Ascending aorta (tissue), 2 donors: ENCODE measurements at regions not wholly inside any gene's neighbourhood (a gene's known extent, or its start where the extent isn't known, plus 50 kb on each side); places are given as distances from the start of the nearest gene placed in this dataset.
A peak's percentile ranks its signal among the peaks of the same experiment; 100 is the strongest.

Experiments used
- DNase-seq, 2 donors: peaks; one replicate each; pipeline ENCODE4 v3.0.0-alpha.2; 2019; ENCODE audit warnings: low spot score in 2 of 2
- H3K27ac ChIP-seq, 2 donors: fragments of 200-600 bp; sonication (generic); one replicate each; pipeline ENCODE4 v1.5.1; 2016 to 2017; ENCODE audit warnings: mild to moderate bottlenecking in 1 of 2
- H3K27me3 ChIP-seq: fragments of 200-600 bp; sonication (generic); one replicate; pipeline ENCODE4 v1.5.1; 2017
- H3K36me3 ChIP-seq, 2 donors: fragments of 200-600 bp; sonication (generic); one replicate each; pipeline ENCODE4 v1.5.1; 2016
- H3K4me1 ChIP-seq, 2 donors: fragments of 200-600 bp; sonication (generic); one replicate each; pipeline ENCODE4 v1.5.1; 2016 to 2017; ENCODE audit warnings: mild to moderate bottlenecking in 1 of 2
- H3K4me3 ChIP-seq, 2 donors: fragments of 200-600 bp; sonication (generic); one replicate each; pipeline ENCODE4 v1.5.1; 2016 to 2017; ENCODE audit warnings: mild to moderate bottlenecking in 1 of 2
- H3K9me3 ChIP-seq, 2 donors: fragments of 200-600 bp; sonication (generic); one replicate each; pipeline ENCODE4 v1.5.1; 2016
- intact Hi-C: fragments of 100-400 bp; cut with DNase I; formaldehyde crosslinking; loops from one replicate; pipeline ENCODE4 v1.15.1; 2023
- TF ChIP-seq, protein P1 (sequence below), 3 experiments: fragments of 200-600 bp in 2 of 3; fragments of 450-650 bp in 1 of 3; sonication (generic) in 2 of 3; IDR thresholded peaks; one replicate each; pipeline ENCODE4 v1.5.1; 2016 to 2019; ENCODE audit warnings: antibody characterized with exemption in 3 of 3, mild to moderate bottlenecking in 1 of 3, moderate library complexity in 1 of 3

DNA sequence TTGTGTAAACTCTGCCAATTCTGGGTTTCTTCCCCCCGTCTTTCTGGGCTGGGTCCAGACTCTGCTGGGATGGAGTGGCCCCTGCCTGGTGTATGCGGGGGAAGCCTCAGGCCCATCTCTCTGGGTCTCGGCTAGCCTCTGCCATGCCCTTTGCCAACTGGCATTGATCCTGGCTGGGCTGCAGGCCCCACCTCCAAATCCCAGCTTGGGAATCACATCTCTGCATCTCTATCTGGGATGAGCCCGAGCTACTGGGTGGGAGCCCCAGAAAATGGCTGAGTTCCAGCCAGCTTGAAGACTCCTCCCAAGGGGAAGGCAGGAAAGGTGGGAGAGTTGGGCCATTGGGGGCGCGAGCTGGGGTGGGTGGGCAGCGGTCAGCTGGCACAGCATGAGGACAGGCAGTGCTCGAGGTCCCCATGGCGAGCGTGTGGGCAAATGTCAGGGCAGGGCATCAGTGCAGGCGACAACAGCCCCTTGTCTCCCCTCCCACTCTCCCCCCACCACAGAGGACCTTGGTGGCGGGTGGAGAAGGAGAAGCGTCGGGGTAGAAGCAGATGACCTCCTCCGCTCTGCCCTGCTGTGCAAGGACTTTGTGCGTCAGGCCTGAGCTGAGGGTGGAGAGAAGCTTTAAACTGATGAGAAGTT lies 139.4 kb downstream of the ASB1 start:
- no peak for DNase-seq
- H3K27me3 ChIP-seq, result no peaks in the 10 kb centered on the region
- intact Hi-C loops, result no loop called here
- TF ChIP-seq, protein P1, sequence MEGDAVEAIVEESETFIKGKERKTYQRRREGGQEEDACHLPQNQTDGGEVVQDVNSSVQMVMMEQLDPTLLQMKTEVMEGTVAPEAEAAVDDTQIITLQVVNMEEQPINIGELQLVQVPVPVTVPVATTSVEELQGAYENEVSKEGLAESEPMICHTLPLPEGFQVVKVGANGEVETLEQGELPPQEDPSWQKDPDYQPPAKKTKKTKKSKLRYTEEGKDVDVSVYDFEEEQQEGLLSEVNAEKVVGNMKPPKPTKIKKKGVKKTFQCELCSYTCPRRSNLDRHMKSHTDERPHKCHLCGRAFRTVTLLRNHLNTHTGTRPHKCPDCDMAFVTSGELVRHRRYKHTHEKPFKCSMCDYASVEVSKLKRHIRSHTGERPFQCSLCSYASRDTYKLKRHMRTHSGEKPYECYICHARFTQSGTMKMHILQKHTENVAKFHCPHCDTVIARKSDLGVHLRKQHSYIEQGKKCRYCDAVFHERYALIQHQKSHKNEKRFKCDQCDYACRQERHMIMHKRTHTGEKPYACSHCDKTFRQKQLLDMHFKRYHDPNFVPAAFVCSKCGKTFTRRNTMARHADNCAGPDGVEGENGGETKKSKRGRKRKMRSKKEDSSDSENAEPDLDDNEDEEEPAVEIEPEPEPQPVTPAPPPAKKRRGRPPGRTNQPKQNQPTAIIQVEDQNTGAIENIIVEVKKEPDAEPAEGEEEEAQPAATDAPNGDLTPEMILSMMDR (IDR thresholded peaks at IDR 0.05), result no peak
- no peak overlapping the region for H3K27ac ChIP-seq
- H3K4me3 ChIP-seq, result no peak overlapping the region
- H3K4me1 ChIP-seq, result no peaks in the 10 kb centered on the region
- no peaks in the 10 kb centered on the region for H3K36me3 ChIP-seq
- no peaks in the 10 kb centered on the region for H3K9me3 ChIP-seq

DNA sequence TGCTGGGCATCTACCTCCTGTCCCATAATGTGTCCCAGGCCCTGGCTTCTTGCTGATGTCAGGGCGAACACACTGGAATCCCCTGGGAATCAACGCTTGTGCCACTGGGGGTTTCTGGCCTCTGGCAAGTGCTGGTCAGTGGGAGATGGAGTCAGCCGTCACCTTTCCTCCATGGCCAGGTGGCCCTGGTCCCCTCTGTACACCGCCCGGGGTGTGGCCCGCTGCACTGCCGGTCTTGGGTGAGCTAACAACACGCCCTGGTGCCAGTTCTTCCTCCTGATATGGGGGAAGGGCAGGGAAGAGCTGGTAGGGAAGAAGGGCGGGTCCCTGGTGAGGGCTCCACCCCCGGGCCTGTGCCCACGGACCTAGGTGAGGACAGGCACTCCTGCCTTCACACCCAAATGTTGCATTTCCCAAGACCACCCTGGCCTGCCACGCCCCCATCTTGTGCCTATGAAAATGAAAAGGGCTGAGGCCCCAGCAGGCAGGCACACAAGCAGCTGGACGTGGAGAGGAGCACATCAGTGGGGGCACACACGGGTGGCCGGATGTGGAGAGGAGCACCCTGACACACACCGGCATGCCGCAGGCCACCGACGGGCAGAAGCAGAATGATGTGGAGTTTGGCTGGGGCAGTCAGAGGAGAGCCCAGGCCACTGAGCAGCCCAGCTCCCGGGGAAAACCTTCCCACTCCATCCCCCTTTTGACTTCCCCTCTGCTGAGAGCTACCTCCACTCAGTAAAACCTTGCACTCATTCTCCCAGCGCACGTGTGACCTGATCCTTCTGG lies 140.5 kb downstream of the ASB1 start:
- Histone ChIP-seq H3K27ac (no peak overlapping the region), H3K27me3 (no peaks in the 10 kb centered on the region), H3K4me3 (no peak overlapping the region), H3K36me3 (no peaks in the 10 kb centered on the region), H3K9me3 (no peaks in the 10 kb centered on the region), H3K4me1 (no peaks in the 10 kb centered on the region)
- DNase-seq, result no peak
- TF ChIP-seq, protein P1 (IDR thresholded peaks at IDR 0.05), result no peak
- intact Hi-C loops, result no loop called here

DNA sequence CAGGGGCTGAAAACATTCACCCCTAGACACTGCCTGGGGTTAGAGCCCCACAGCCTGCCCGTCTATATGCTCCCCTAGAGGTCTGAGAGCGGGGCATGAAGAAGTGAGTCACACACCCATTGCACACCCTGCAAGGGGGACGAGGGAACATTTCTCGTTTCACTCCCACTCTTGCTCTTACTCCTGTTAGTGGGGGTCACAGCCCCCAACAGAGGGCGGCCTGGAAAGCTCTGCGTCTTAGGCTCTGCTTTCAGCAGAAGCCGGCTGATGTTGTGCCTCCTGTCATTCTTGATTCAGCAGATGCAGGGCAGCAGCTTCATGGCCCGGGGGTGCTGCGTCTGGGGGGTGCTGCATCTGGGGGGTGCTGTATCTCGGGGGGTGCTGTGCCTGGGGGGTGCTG lies 141.3 kb downstream of the ASB1 start:
- TF ChIP-seq, protein P1 (IDR thresholded peaks at IDR 0.05), result no peak
- Histone ChIP-seq H3K27me3 (no peaks in the 10 kb centered on the region), H3K4me1 (no peaks in the 10 kb centered on the region), H3K4me3 (no peak overlapping the region), H3K27ac (no peak overlapping the region), H3K9me3 (no peaks in the 10 kb centered on the region), H3K36me3 (no peaks in the 10 kb centered on the region)
- intact Hi-C loops, result no loop called here
- DNase-seq, result no peak

DNA sequence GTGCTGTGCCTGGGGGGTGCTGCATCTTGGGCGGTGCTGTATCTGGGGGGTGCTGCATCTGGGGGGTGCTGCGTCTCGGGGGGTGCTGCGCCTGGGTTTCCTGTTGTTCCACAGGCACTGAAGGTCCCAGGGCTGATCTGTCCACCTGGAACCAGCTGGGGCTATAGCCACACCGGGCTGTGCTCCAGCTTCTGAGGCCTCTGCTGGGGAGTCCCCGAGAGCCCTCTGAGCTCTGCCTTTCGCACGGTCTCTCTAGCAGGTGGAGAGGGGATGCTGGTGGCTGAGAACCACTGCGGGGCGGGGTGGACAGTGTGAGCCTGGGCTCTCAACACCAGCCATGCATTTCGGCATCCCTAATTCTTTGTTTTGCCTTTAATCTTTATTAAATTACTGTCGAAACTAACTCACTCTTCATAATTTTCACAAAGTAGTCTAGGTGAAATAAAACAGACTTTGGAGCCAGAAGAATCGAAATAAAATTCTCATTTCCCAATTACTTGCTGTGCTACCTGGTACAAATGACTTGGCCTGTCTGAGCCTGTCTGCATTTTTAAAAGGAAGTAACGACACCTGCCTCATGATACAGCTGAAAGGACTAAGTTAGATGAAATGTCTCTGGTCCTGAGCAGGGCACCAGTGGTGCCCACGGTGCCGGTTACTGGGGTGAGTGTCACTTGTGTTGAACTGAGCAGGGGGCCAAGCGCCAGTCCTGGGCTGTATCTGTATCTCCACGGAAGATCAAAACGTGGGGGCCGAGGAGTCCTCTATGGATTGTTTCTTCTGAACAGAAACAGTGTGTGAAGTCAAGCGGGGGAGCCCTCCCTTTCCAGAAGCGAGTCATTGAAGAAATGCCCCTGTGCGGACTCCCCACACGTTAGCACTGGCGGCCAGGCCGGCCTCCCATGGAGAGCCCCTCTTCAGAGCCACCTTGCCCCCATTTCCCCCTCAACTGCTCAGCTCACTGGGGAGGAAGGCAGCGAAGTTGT lies 142.0 kb downstream of the ASB1 start:
- intact Hi-C loops, result no loop called here
- DNase-seq, result no peak
- Histone ChIP-seq H3K36me3 (no peaks in the 10 kb centered on the region), H3K4me3 (no peak overlapping the region), H3K27me3 (no peaks in the 10 kb centered on the region), H3K4me1 (no peaks in the 10 kb centered on the region), H3K9me3 (no peaks in the 10 kb centered on the region), H3K27ac (no peak overlapping the region)
- TF ChIP-seq, protein P1 (IDR thresholded peaks at IDR 0.05), result no peak

DNA sequence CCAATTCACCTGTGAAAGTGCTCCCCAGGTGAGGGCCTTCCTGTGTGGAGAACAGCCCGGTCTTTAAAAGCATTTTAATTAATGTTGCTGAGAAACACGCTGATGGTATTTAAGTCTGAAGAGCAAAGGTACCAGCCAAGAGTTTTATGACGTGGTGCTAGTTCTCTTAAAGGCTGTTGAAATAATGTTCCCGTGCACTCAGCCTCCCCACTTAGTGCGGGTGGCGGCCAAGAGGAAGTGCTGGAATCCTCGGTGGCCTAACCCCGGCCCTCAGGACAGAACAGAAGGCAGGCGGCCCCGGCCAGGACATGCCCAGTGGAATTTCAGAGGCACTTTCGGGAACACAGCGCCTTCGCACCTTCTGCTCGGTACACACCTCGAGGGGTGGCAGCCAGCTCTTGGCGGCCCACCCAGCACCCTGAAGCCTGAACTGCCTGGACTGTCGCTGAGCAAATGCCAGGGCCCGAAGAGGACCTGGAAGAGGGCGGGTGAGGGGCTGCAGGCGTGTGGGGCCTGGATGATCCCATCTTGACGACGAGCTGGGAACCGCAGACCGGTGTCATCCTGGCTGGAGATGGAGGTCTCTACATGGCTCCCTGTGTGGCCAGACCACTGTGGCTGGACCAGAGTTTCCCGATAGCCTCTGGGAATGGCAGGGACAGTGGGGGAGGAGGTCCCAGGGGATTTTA lies 142.9 kb downstream of the ASB1 start:
- H3K27me3 ChIP-seq, result no peaks in the 10 kb centered on the region
- H3K36me3 ChIP-seq, result no peaks in the 10 kb centered on the region
- intact Hi-C loops, result no loop called here
- no peak overlapping the region for H3K27ac ChIP-seq
- H3K4me1 ChIP-seq, result no peaks in the 10 kb centered on the region
- H3K9me3 ChIP-seq, result no peaks in the 10 kb centered on the region
- DNase-seq, result peak in 1 of 2 donors; percentile 71
- H3K4me3 ChIP-seq, result no peak overlapping the region
- TF ChIP-seq, protein P1 (IDR thresholded peaks at IDR 0.05), result no peak
